Endothelial cell of umbilical vein (primary cell): ENCODE measurements at regions not wholly inside any gene's neighbourhood (a gene's known extent, or its start where the extent isn't known, plus 50 kb on each side); places are given as distances from the start of the nearest gene placed in this dataset.

ENCODE experiments used
- BruUV-seq: library from RNA; stranded (reverse); fragments of 400-500 nt; replicated peaks from 2 replicates; lab custom pipeline; 2021; lab: Mats Ljungman, UMichigan
- CTCF ChIA-PET: fragments of 300-600, 350-600 bp; sonication (Branson Sonifier 250); formaldehyde crosslinking; loops from one replicate; lab custom pipeline; 2021; ENCODE audit warnings: antibody characterized with exemption, inconsistent platforms; lab: Charles Lee
- POLR2A ChIA-PET: fragments of 300-600, 350-600 bp; sonication (Branson Sonifier 250); formaldehyde crosslinking; loops from one replicate; lab custom pipeline; 2021; ENCODE audit warnings: antibody characterized with exemption, inconsistent platforms; lab: Charles Lee
- DNase-seq: peaks from one replicate; pipeline ENCODE4 v3.0.0-alpha.2; 2011; ENCODE audit warnings: low read depth, low spot score
- FAIRE-seq: peaks from 2 replicates; lab custom pipeline; 2011; peaks lifted over from hg19 to GRCh38; lab: Jason Lieb, UNC
- H2AFZ ChIP-seq: 2 replicates; pipeline ENCODE4 v1.6.0; 2012; ENCODE audit warnings: low read depth, low read length, control low read depth, inconsistent platforms
- H3K27ac ChIP-seq: 2 replicates; pipeline ENCODE4 v1.5.1; 2011; ENCODE audit warnings: low read depth, mild to moderate bottlenecking, control low read depth, low read length, moderate library complexity; ENCODE audit not compliant: insufficient read depth
- H3K27me3 ChIP-seq, 2 experiments: 2 replicates each; pipeline versions ENCODE4 v1.6.0 to v1.6.1; 2011; ENCODE audit warnings: low read length in 2 of 2, mixed read lengths in 1 of 2; ENCODE audit not compliant: control insufficient read depth in 2 of 2, insufficient read depth in 2 of 2
- H3K36me3 ChIP-seq, 2 experiments: 2 replicates in 1 of 2; 3 replicates in 1 of 2; pipeline ENCODE4 v1.5.1; 2011; ENCODE audit warnings: low read length in 2 of 2, mild to moderate bottlenecking in 1 of 2, moderate library complexity in 1 of 2; ENCODE audit not compliant: control insufficient read depth in 2 of 2, insufficient read depth in 2 of 2; ENCODE audit errors: extremely low read depth in 1 of 2
- H3K4me1 ChIP-seq: 3 replicates; pipeline ENCODE4 v1.5.1; 2011; ENCODE audit warnings: mild to moderate bottlenecking, low read length; ENCODE audit not compliant: control insufficient read depth, insufficient read depth; ENCODE audit errors: extremely low read depth
- H3K4me2 ChIP-seq: 2 replicates; pipeline ENCODE4 v1.6.1; 2011; ENCODE audit warnings: low read length, control low read depth, mixed read lengths; ENCODE audit not compliant: insufficient read depth
- H3K4me3 ChIP-seq, 3 experiments: fragments of 200-600 bp in 1 of 3; sonication (generic), shearing (Covaris generic) in 1 of 3; replicated peaks in 1 of 3; 2 replicates each; pipeline ENCODE4 v1.5.1; 2011 to 2016; ENCODE audit warnings: control low read depth in 3 of 3, low read length in 3 of 3, mild to moderate bottlenecking in 2 of 3, inconsistent platforms in 1 of 3, low read depth in 1 of 3, moderate library complexity in 1 of 3; ENCODE audit not compliant: insufficient read depth in 1 of 3
- H3K79me2 ChIP-seq: 2 replicates; pipeline ENCODE4 v1.6.0; 2012; ENCODE audit warnings: low read length, inconsistent platforms; ENCODE audit not compliant: control insufficient read depth, insufficient read depth
- H3K9ac ChIP-seq: replicated peaks from 2 replicates; pipeline ENCODE3; 2011; ENCODE audit warnings: low read length, control low read depth; ENCODE audit not compliant: insufficient read depth; ENCODE audit errors: extremely low read depth
- H3K9me1 ChIP-seq: replicated peaks from 3 replicates; pipeline ENCODE4 v1.6.0; 2011; ENCODE audit warnings: mild to moderate bottlenecking, low read length; ENCODE audit not compliant: control insufficient read depth, insufficient read depth; ENCODE audit errors: extremely low read depth
- H3K9me3 ChIP-seq: replicated peaks from 2 replicates; pipeline ENCODE4 v1.5.1; 2012; ENCODE audit warnings: low read length, inconsistent platforms; ENCODE audit not compliant: control insufficient read depth, insufficient read depth
- H4K20me1 ChIP-seq: replicated peaks from 2 replicates; pipeline ENCODE3; 2011; ENCODE audit warnings: mild to moderate bottlenecking, low read length; ENCODE audit not compliant: control insufficient read depth, insufficient read depth; ENCODE audit errors: extremely low read depth
- CTCF ChIP-seq, 2 donors: IDR thresholded peaks; 1 replicate in 1 of 2; 2 replicates in 1 of 2; pipeline ENCODE4 v1.5.1; 2011; ENCODE audit warnings: low read length in 2 of 2, mild to moderate bottlenecking in 2 of 2, moderate library complexity in 2 of 2, control low read depth in 1 of 2, inconsistent platforms in 1 of 2, low read depth in 1 of 2; ENCODE audit not compliant: insufficient read depth in 1 of 2; ENCODE audit errors: extremely low read depth in 1 of 2
- EZH2 ChIP-seq: IDR thresholded peaks from 2 replicates; pipeline ENCODE4 v1.6.1; 2012; ENCODE audit warnings: borderline replicate concordance, low read depth, mild to moderate bottlenecking, moderate library complexity, low read length, inconsistent platforms; ENCODE audit not compliant: severe bottlenecking
- FOS ChIP-seq: IDR thresholded peaks from 2 replicates; pipeline ENCODE4 v1.6.1; 2011; ENCODE audit warnings: mild to moderate bottlenecking, low read length, moderate library complexity, borderline replicate concordance; ENCODE audit not compliant: insufficient read depth
- dilution Hi-C: fragments of 300-500 bp; cut with MboI; formaldehyde crosslinking; loops from one replicate; pipeline ENCODE4 v1.15.0; 2019; ENCODE audit warnings: low sequenced_read_pairs; ENCODE audit not compliant: extremely low pct_ligation_motif_present
- intact Hi-C: fragments of 100-400 bp; cut with micrococcal nuclease; formaldehyde crosslinking; loops from one replicate; pipeline ENCODE4 v1.10.0; 2022

DNA sequence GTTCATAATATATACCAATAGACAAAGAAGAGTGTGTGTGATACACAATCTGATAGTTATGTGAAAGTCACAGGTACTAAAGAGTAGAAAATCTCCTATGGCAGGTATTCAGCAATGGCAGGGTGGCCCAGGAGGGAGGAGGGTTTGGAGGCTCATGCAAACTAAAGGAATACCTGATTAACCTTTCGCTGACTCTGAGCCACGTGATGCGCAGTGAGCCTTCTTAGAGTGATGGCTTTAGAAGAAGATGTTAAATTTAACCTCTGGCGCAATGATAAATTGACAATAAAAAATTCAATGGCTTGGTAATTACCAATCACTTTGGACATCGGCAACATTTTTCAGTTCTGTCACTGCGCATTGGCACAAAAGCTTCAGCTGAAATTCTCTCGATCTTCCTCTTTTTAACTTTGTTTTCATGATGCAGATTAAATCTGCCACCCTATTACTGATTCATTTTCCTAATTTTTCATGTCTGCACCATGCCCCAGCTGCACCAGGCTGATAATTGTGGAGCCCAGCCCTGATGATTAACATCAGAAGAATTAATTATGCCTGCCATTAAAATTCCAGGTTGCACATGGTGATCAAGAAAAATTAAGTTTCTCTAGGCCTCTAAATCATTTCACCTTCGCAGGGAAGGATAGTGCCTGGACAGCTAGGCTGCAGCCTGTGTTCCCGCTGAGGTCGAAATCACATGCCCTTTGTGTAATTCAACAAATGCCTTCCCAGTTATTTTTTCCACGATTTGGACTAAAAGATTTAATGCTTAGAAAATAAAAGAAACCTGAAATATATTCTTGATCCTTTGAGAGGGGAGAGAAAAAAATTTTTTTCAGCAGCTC lies 250.6 kb upstream of the HNRNPA3 start:
- Histone ChIP-seq H3K9me3 (no peaks in the 10 kb centered on the region), H3K4me1 (no peaks in the 10 kb centered on the region), H3K36me3 (no peaks in the 10 kb centered on the region), H3K27me3 (peaks cover 0 to 2% of the 10 kb centered on the region in 2 experiments), H3K9me1 (no peaks in the 10 kb centered on the region), H4K20me1 (no peaks in the 10 kb centered on the region), H3K27ac (no peak overlapping the region), H3K79me2 (no peaks in the 10 kb centered on the region), H2AFZ (no peak overlapping the region), H3K9ac (no peak overlapping the region), H3K4me3 (no peak overlapping the region), H3K4me2 (no peak overlapping the region)
- CTCF ChIA-PET, result no interaction called here
- intact Hi-C loops, result no loop called here
- dilution Hi-C loops, result no loop called here
- TF ChIP-seq EZH2, result no peak
- DNase-seq, result no peak
- no peak for FAIRE-seq
- POLR2A ChIA-PET, result no interaction called here
- no TSS peak for BruUV-seq

DNA sequence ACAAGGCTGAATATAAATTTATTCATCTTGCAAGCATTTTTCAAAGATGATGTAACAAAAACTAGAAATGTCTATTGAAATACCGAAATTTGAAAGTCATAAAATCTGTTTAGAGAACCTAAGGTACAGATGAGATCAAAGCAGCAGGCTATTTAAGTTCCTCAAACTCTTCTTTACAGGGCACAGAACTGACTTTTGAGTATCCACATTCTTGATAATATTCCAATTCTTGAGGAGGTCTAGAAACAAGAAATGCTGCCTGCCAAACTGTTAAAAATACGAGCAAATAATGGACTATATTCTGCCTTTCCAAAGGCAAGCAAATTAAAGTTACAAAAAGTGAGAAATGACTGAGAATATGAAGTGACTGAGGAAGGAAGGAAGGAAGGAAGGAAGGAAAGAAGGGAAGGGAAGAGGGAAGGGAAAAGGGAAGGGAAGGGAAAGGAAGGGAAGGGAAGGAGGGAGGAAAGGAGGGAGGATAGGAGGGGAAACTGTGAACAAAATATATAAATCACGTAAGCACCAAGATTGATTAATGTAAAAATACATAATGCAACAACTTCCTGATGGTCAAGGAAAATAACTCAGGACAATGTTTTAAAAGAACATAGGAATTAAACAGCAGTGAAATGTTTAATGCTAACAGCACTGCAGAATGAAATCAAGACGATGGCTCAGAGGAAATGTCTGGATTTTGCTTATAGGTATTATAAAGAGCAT lies 248.9 kb upstream of the HNRNPA3 start:
- no peaks in the 10 kb centered on the region for H3K36me3 ChIP-seq
- BruUV-seq, result no TSS peak
- H3K4me1 ChIP-seq, result no peaks in the 10 kb centered on the region
- no peaks in the 10 kb centered on the region for H3K9me1 ChIP-seq
- DNase-seq, result no peak
- ChIA-PET POLR2A (no interaction called here), CTCF (no interaction called here)
- TF ChIP-seq CTCF (IDR thresholded peaks at IDR 0.05; ENCODE audit: extremely low read depth in 1 of 2, insufficient read depth in 1 of 2, low read depth in 1 of 2, low read length in 2 of 2) (no peak), FOS (no peak)
- no peak overlapping the region for H3K4me3 ChIP-seq
- H3K27me3 ChIP-seq, result peaks cover 0 to 2% of the 10 kb centered on the region in 2 experiments
- H3K9ac ChIP-seq, result no peak overlapping the region
- no peaks in the 10 kb centered on the region for H3K9me3 ChIP-seq
- H3K79me2 ChIP-seq, result no peaks in the 10 kb centered on the region
- H3K27ac ChIP-seq, result no peak overlapping the region
- FAIRE-seq, result no peak
- H4K20me1 ChIP-seq, result no peaks in the 10 kb centered on the region
- H3K4me2 ChIP-seq, result no peak overlapping the region
- intact Hi-C loops, result no loop called here
- H2AFZ ChIP-seq, result no peak overlapping the region
- dilution Hi-C loops, result no loop called here
